GM19324 (cell line): ENCODE measurements at regions not wholly inside any gene's neighbourhood (a gene's known extent, or its start where the extent isn't known, plus 50 kb on each side); places are given as distances from the start of the nearest gene placed in this dataset.

ENCODE experiments used
- ATAC-seq: cut with Tn5 transposase; IDR thresholded peaks from one replicate; pipeline ENCODE4 v1.9.1; 2021; ENCODE audit warnings: mild to moderate bottlenecking, moderate library complexity; ENCODE audit not compliant: unreplicated experiment, low FRiP score

- no peak for ATAC-seq
Observed at GRCh38 chr10:6746782-6747181, 166.7 kb upstream of the PRKCQ start.

DNA sequence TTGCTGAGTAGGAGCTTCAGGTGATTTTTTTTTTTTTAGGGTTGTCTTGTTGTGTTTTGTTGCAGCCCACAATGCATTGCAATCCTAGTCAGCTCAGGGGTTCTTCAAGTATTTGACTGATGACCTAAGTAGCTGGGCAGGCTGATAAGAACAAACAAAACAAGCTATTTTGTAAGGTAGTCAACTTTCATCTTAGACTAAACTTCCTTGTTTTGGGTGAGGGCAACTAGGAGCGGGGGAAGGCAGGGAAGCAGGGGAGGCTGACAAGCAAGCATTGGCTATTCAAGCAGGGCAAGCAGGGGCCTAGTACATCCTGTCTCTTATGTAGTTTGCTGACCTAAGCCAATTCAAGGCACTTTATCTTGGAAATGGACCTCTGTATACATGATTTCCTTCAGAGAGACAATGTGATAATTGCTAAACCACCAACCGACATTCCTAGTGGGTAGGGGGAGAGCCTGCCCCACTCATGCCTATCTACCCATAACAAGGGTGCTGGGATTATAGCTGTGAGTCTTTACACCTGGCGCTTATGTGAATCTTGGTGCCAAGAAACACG, 163.3 kb upstream of the PRKCQ start:
- no peak for ATAC-seq

DNA sequence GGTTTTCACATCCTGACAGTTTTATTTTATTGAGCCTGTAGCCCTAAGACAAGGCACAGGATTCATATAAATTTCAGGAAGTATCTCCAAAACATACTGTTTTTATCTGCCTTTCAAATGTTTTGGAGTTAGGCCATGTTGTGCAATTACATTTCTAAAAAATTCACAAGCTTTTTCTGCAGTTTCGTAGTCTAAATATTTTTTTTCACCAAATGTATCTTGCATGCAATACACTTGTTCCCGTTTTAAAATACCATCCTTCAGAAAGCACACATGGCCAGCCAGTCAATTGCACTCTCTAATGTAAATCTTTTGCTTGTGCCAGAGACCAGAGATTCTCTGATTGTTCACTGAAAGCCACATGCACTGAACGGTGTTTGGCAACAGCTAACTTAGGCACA, 161.5 kb upstream of the PRKCQ start:
- ATAC-seq, result no peak

DNA sequence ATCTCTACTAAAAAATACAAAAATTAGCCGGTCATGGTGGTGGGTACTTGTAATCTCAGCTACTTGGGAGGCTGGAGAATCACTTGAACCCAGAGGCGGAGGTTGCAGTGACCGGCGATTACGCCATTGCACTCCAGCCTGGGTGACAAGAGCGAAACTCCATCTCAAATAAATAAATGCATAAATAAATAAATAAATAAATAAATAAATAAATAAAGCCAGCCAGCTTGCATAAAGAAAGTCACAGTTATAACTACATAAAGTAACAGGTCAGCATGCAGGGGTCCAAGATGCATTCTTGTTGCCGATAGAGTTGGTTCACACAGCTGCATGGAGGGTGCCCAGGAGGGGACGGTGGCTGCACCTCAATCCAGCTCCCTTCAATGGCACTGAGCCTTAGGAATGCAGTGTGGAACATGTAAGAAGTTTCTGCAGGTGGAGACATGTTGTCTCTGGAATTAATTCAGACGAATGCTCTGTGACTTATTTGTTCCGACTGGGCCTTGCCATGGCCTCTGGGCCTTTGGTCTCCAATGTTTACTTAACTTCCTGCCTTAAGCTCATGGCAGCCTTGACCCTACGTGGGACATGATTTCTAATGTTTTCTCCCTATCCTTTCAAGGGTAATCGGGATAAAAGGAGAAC, 159.6 kb upstream of the PRKCQ start:
- no peak for ATAC-seq

GRCh38 chr10:6738112-6738768, 158.2 kb upstream of the PRKCQ start:
- ATAC-seq, result no peak

- ATAC-seq, result no peak
Observed at GRCh38 chr10:6737758-6738111, 157.7 kb upstream of the PRKCQ start.

- no peak for ATAC-seq
Observed at GRCh38 chr10:6737080-6737641, 157.1 kb upstream of the PRKCQ start.

DNA sequence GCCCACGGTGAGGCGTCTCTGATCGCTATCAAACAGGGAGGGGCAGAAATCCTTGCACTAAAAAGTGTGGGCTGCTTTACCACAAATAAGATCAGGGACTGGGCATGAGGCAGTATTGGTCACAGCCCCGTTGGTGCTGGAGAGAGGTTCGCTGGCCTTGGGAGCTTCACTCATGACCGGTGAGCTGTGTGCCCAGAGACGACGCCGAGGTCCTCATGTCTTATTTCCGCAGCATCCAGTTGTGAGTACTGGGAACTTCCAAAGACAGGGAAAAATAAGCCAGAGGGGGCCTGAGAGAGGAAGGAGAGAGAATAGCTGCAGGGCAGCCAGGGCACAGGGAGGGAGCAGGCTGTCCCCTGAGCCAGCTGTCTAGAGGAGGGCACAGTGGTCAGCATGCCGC, 154.2 kb upstream of the PRKCQ start:
- no peak for ATAC-seq

- ATAC-seq, result no peak
Observed at GRCh38 chr10:6729861-6730344, 149.8 kb upstream of the PRKCQ start.

DNA sequence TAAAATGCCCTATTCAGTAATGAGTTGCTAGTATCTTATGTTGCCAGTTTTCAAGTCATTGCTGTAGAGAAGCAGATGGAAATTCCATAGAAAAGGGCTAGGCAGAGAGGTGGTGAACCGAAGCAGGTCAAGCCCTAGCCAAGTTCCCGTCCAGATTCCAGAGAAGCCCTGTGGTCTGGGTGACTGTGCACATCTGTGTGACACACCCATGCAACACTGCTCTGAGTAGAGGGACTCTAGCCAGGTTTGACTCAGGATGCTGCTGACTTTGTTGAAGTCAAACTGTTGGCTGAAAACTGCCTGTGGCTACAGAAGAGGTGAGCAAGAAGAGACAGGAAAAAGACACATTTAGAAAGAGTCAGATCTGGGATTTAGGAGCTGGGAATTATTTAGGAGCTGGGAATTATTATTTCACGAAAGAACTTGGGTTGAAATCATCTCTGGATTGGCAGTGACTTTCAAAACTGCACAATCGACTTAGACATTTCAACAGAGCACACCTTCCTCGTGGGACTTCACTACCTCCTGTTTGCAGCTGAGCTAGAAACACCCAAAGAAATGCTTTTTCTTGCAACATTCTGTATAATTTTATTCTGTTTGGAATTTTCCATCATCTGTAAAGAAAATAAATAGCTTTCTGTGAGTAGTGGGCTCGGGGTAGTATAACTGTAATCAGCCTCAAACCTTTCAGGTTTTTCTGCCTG, 149.1 kb upstream of the PRKCQ start:
- ATAC-seq, result no peak

DNA sequence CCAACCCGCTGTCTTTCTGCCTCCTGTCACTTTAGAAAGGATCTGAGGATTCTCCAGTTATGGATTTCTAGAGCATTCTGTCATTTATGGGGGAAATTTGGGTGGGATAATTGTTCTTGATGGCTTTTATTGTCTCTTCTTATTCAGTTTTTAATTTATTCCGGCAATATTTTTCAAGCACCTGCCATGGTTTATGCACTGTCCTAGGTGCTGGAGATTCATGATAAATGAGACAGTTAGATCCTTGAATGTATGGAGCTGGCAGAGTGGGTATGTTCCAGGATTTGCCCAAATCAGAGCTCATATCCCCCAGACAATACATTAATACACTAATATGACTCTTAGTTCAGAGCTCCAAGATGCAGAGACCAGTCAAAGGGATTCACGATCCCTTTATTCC, 146.8 kb upstream of the PRKCQ start:
- ATAC-seq, result no peak

- ATAC-seq, result no peak
Observed at GRCh38 chr10:6722616-6723004, 142.5 kb upstream of the PRKCQ start.

- no peak for ATAC-seq
Observed at GRCh38 chr10:6721964-6722615, 142.0 kb upstream of the PRKCQ start.

DNA sequence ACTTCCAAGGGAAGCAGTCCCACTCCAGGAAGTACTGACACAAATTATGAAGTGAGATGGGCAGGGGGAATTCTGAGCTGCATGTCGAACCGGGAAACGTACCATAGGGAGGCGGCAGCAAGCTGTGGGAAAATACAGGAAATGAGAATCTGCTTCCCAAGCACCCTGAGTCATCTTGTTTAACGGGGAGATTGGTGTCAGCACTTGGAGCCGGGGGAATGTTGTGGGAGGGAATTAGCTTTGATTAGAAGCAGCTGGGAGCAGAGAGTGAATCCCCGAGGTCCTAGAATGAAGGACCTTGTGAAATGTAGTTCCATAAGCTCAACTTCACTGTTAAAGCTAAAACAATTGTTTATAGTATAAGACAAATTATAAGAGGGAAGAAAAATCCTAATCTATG, 141.4 kb upstream of the PRKCQ start:
- ATAC-seq, result no peak

- no peak for ATAC-seq
Observed at GRCh38 chr10:6719561-6719960, 139.5 kb upstream of the PRKCQ start.

GRCh38 chr10:6718550-6718949, 138.5 kb upstream of the PRKCQ start:
- no peak for ATAC-seq

DNA sequence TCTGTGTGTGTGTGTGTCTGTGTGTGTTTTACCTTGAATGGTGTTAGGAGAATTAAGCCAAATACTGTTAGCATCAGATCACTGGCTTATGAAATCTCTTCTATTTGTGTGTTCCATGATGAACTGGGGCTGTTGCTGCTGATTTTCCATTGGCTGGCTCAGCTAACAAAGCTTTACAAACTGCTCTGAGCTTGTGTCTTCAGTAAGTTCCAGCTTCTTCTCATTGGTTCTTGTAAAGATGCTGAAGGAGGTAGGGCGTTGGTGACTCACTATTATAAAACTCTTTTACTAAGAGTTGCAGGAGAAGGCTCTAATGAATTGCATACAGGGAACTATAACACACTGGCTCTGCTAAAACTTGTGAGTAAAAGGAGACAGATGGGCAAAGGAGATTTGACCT, 136.4 kb upstream of the PRKCQ start:
- no peak for ATAC-seq

GRCh38 chr10:6713716-6714115, 133.6 kb upstream of the PRKCQ start:
- ATAC-seq, result no peak

GRCh38 chr10:6713120-6713519, 133.0 kb upstream of the PRKCQ start:
- ATAC-seq, result no peak

GRCh38 chr10:6711881-6712280, 131.8 kb upstream of the PRKCQ start:
- no peak for ATAC-seq

- ATAC-seq, result no peak
Observed at GRCh38 chr10:6711408-6711841, 131.3 kb upstream of the PRKCQ start.
